GM21723 (cell line): ENCODE measurements at regions not wholly inside any gene's neighbourhood (a gene's known extent, or its start where the extent isn't known, plus 50 kb on each side); places are given as distances from the start of the nearest gene placed in this dataset.

Experiments used
- ATAC-seq: cut with Tn5 transposase; IDR thresholded peaks from one replicate; pipeline ENCODE4 v1.9.1; 2021; ENCODE audit warnings: mild to moderate bottlenecking, moderate library complexity; ENCODE audit not compliant: unreplicated experiment

DNA sequence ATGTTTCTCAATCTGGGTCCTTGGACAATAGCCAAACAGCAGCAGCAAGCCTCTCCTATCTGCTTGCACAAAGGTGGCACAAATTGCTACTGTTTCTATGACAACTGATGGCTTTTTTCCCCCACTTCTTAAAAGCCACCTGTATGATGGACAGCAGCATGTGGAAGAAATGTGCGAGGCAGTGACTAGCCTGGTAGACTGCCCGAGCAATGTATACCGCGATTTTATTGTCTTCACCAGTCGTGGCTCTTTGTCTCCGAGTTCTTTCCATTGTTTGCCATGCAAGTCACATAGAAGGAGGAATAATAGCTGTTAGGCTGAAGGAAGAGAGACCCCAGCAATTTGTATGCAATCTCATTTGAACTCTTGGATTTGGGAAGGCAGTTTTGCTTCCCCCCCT is 79.4 kb downstream of the S1PR1 start:
- no peak for ATAC-seq

DNA sequence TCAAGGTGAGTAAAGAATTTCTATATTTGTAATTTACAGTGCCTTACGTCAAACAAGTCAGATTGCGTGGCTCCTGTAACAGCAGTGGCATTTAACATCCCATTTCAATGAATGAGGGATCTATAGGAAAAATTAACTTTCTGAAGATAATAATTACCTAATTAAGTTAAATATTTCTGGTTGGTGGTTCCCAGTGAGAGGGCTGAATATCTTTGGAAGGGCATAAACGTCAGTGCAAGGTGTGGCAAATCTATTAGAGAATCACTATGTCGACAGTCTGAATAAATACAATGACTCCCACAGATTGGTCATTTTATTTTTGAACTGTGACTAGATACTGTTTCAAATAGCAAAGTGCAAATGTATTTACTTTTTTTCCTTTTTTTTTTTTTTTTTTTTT is 80.0 kb downstream of the S1PR1 start:
- no peak for ATAC-seq

DNA sequence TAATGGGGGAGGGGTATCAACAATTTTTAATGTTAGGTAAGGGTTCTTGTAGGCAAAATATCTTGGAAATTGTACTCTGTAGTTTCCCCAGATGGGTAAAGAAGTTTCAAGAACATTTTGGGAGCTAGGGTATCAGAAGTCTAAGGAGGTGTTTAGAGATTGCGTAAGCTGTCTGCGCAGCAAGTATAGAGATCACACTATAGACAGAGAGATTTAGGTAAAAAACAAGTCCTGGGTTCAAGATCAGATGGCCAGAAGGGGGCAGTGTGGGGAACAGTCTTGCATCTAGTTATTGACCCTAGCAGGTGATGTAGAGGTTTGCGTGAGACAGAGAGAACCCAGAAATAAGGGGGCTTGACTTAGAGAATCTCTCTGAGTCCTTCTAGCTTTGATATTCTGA is 80.8 kb downstream of the S1PR1 start:
- ATAC-seq = no peak

- no peak for ATAC-seq
Measured at GRCh38 chr1:101323535-101323934, 86.7 kb downstream of the S1PR1 start.

DNA sequence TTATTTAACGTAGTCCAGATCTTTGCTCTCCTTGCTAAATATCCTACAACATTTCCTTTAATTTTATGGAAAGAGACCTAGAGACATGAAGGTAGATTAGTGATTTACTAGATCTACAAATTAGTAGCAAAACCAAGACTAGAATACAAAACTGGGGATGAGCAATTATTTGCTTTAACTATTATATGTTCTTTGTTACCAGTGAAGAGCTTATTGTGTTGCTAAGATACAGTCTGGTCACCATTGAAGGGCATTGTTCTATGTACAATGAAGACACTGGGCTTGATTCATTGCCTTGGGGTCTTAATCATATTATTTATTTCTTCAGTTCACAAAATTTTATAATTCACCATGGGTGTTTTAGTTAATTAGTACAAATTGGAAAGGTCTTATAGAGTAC is 88.3 kb downstream of the S1PR1 start:
- ATAC-seq = no peak

DNA sequence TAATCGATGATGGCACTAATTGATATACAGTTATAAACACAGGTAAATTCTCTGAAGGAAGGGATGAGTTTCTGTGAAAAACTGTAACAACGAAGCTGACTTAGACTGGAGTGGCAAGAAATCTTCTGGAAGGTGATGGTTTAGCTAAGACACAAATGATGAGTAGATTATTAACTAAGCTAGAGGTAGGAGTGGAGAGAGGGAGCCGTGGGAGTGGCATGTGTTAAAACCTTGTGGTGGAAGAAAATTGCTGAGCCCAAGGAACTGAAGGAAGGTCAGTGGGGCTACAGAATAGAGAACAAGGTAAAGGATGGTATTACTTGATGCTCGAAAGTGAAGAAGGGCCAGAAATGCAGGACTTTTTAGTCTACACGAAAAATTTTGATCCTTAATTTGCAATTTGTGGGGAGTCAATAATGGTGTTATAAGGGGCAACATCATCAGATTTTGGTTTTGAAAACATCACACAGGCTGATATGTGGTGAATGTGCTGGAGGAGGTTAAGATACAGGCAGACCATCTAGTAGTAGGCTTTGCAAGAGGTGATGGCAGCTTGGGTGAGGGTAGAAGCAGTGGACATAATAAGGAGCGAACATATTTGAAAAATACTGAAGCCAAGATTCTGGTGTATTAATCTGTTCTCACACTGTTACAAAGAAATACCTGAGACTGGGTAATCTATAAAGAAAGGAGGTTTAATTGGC is 93.8 kb downstream of the S1PR1 start:
- ATAC-seq = no peak

- no peak for ATAC-seq
Measured at GRCh38 chr1:101331794-101332193, 95.0 kb downstream of the S1PR1 start.

- no peak for ATAC-seq
Measured at GRCh38 chr1:101332633-101333032, 95.8 kb downstream of the S1PR1 start.

DNA sequence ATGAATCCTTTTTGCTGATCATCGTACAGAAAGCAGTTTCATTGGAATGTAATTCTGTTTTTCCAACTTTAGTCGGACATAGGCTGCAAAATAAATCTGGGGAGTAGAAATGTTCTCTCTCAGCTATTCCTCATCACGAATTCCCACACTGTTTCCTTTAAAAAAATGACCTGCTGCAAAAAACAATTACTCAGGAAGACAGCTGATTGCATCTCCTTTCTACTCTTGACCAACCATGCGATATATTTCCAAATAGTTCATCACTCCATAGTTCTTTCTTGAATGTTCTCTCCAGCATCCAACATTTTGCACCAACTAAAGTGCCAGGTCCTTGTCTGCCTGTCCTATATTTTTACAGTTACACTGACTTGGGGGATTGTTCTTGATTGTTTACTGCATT is 96.4 kb downstream of the S1PR1 start:
- no peak for ATAC-seq

DNA sequence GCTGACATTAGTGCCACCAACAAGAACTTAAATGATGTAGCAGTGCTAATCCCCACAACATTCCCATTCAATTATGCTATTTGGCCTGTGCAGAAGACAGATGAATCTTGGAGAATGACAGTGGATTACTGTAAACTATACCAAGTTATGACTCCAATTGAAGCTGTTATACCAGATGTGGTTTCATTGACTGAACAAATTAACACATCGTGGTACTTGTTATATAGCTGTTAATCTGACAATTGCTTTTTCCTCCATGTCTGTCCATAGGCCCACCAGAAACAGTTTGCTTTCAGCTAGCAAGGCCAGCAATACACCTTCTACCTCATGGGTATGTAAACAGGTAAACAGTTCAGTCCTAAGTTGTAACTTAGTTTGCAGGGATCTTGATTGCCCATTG is 101.1 kb downstream of the S1PR1 start:
- ATAC-seq = no peak

GRCh38 chr1:101338714-101339430 is 102.1 kb downstream of the S1PR1 start:
- ATAC-seq = no peak

- ATAC-seq = no peak
Measured at GRCh38 chr1:101344745-101345144, 107.9 kb downstream of the S1PR1 start.

- no peak for ATAC-seq
Measured at GRCh38 chr1:101346419-101346818, 109.6 kb downstream of the S1PR1 start.

GRCh38 chr1:101356013-101356412 is 119.2 kb downstream of the S1PR1 start:
- no peak for ATAC-seq

DNA sequence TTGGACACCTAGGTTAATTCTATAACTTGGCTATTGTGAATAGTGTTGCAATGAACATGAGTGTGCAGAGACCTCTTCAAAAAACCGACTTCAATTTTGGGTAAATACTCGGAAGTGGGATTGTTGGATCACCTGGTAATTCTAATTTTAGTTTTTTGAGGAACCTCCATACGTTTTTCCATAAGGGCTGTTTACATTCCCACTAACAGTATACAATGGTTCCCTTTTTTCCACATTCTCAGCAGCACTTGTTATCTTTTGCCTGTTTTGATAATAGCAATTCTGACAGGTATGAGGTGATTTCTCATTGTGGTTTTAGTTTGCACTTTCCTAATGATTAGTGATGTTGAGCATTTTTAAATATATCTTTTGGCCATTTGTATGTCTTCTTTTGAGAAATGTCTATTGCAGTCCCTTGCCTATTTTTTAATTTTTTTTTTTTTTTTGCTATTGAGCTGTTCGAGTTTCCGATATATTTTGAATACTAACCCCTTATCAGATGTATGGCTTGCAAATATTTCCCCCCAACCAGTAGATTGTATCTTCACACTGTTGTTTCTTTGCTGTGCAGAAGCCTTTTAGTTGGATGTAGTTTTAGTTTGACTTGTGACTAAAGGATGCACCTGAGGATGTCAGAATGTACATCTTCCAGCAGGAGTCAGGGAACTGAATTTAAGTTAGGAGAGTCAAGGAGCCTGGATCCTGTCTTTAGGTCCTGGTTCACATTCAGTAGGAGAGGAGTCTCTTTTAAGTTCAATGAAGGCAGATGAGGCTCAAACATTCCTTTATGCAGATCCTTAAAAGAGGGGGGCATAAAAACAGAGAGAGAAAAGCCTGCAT is 120.0 kb downstream of the S1PR1 start:
- peak; percentile 39 for ATAC-seq

DNA sequence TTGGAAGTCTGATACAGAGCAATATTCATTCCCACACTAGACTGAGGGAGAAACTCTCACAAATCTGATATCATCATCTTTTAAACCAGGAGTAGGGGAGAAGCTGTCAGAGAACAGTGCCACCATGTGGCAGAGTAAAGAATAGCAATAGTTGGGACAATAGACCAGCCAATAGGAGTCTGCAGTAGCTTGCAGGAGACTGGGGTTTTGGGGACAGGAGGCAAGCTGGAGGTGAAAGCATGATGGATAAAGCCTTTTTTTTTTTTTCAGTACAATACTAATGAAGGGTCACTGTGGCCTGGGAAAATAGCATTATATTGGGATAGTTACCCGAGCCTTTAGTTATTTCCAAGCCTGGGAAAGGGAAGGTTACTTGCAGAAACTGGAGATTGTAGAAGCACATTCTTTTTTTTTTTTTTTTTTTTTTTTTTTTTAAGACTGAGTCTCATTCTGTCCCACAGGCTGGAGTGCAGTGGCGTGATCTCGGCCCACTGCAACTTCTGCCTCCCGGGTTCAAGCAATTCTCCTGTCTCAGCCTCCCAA is 120.7 kb downstream of the S1PR1 start:
- peak; percentile 96 for ATAC-seq

GRCh38 chr1:101360506-101360905 is 123.7 kb downstream of the S1PR1 start:
- ATAC-seq = no peak

DNA sequence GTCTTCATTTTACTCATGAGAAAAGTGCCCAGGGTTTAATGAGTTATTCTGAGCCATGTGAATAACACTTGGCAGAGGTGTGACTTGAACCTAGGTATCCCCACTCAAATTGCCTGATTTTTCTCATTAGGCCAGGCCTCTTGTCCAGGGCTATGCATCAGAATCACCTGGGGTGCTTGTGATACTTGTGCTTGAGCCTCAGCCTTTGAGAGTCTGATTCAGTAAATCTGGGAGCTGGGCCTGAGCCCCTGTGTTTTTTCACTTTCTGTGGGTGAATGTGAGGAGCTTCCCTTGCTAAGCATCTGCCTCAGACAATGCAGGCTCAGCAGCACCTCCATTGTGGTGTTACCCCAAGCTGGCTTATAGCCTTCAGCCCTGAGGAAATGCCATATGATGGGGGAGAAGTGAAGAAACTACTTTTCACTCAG is 127.1 kb downstream of the S1PR1 start:
- ATAC-seq = peak; percentile 44

GRCh38 chr1:101364370-101365120 is 127.7 kb downstream of the S1PR1 start:
- peak; percentile 64 for ATAC-seq

DNA sequence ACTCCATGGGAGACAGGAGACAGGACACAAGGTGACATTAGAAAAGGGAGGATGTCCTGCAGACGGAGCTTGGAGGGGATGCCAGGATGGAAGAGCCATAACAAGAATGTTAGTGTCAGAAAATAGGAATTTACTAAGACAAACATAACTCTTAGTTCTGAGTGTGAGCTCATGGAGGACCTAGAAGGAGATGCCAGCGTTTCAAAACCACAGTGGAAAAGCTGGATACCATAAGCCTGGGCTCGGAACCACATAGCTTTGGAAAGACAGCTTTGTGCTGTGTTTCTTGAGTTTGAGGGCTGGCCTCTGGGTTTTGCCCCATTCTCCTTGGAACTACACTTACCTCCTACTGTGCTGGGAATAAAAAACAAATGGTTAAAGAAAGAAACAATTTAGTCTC is 128.4 kb downstream of the S1PR1 start:
- ATAC-seq = no peak

GRCh38 chr1:101365878-101366277 is 129.1 kb downstream of the S1PR1 start:
- ATAC-seq = no peak
